GM18858 (cell line): ENCODE measurements at regions not wholly inside any gene's neighbourhood (a gene's known extent, or its start where the extent isn't known, plus 50 kb on each side); places are given as distances from the start of the nearest gene placed in this dataset.

Experiments
- ATAC-seq: cut with Tn5 transposase; IDR thresholded peaks from one replicate; pipeline ENCODE4 v1.9.1; 2021; ENCODE audit not compliant: unreplicated experiment

GRCh38 chr4:15226203-15226602 is 201.6 kb upstream of the C1QTNF7 start:
- ATAC-seq, result no peak

GRCh38 chr4:15231265-15232091 is 196.4 kb upstream of the C1QTNF7 start:
- peak; percentile 81 for ATAC-seq

DNA sequence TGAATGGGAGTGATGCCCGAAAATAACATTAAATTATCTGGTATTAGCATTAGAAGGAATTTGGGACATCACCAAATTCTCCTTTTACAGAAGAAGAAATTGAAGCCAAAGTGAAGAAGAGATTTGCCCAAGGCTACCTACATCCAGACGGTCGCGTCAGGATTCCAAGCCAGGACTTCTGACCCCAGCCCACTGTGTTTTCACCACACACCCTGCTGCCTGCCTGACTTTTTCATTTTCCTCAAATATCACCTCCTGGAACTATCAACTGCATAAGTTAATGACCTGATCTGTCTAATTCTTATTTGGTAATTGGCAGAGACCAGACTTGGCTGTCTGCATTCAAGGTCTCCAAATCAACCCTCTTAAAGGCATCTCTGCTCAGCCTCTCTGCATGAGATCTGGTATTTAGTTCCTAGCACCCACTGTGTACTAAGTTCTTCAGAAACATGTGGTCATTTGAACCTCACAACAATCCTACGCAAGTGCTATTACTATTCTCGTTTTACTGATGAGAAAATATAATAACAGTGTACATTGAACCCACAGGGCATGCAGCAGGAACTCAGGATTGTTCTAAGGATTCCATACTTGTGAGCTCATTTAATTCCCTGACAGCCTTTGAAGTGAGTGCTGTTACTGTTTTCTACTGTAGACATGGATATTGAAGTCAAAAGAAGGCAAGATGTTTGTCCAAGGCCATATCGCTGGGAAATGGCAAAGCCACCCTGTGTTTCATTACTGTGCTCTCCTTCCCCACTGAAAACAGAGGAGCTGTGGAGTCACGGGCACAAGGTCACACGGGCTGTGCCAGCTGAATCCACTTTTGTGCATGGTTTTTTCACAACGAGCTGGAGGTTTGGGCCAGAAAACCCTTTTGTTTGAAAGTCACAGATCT is 195.2 kb upstream of the C1QTNF7 start:
- ATAC-seq, result no peak

DNA sequence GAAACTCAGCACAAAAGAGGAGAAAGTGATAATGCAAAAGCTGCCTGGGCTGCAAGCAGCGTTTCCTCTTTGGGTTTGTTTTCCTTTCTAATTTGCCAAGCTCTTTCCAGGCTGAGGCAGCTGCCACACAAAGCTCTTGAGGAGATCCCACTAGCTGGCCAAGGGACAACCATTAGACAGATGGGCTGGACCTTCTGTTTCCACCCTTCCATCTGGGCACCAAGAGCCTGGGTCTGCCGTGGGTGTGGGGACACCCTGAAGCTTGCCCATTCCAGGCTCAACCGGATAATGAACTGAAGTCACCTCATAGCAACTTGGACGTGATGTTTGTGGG is 194.6 kb upstream of the C1QTNF7 start:
- no peak for ATAC-seq

- no peak for ATAC-seq
These were observed 194.2 kb upstream of the C1QTNF7 start for GRCh38 chr4:15233626-15234025.

GRCh38 chr4:15234116-15234855 is 193.5 kb upstream of the C1QTNF7 start:
- ATAC-seq, result no peak

GRCh38 chr4:15234856-15235126 is 193.0 kb upstream of the C1QTNF7 start:
- no peak for ATAC-seq

DNA sequence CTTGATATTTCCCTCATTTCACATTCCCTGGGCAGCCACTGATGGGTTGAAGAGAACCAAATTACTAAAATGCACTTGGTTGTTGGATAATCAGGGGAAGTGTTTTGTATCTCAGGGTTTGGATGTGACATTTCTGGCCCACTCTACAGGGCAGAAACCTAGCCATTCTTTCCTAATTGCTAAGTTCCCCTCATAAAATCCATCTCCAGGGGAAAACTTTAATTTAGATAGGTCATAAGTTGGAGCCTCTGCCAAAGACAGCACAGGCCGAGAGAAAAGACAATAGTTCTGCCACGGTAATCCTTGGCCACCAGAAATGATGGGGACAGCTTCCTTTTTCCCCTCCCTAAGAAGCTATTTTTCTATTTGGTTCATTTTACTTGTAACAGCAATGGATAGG is 192.7 kb upstream of the C1QTNF7 start:
- ATAC-seq, result no peak

DNA sequence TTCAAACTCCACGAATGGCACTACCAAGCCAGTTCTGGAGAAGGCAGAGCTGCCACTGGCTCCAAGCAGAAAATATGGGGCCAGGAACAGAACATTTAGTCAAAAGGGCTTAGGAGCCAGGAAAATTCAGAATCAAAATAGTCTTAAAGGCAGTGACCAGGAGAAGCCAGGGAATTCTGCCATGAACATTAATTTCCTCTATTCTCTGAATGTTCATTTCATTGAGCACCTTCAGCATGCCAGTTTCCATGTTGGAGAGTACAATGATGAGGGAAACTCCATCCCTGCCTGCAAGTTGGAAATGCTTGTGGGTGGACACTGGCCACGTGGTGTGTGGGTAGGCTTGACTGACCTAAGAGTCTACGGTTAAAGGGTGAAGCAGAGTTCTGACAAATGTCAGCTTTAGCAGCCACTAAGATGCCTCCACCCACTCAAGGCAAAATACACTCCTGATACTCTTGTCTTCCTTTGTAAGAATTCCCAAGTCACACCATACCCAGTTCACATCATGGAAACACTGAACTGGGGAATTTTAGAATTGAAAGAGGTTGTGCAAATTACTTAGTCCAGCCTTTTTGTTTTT is 190.1 kb upstream of the C1QTNF7 start:
- no peak for ATAC-seq

GRCh38 chr4:15238720-15239119 is 189.1 kb upstream of the C1QTNF7 start:
- ATAC-seq, result peak; percentile 63

DNA sequence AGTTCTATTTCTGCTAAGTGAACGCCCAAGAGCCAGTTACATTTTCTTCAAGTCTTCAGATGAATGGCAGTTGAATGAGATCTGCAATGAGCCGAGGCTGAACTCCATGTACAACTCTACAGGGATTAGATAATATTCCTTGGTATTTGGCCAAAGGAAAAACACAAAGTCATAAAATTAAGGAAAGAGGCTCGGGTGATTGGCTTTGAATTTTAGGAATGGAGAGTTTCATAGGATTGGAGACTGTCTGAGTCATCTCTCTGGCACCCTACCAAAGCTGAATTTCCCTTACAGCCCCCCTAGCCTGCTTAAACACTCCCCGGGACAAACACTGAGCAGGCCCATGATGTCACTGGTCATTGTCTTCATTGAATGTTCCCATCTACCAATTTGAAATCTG is 188.0 kb upstream of the C1QTNF7 start:
- ATAC-seq, result no peak

DNA sequence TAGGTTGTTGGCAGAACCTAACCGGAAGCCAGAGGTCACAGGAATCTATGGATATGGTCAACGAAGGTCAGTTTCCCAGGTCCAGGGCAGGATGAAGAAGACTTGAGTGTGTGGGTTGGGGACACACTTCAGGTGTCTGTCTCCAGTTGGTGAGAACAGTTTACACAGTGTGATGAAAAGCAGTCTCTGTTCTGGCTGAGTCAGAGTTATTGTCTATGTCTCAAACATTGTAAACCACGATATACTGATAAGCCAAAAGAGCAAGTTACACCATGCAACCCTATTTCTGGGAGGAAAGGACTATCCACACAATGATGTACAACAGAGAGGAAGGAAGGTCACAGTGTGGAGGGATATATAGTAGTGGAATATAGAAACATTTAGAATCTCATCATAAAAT is 187.1 kb upstream of the C1QTNF7 start:
- no peak for ATAC-seq

GRCh38 chr4:15242021-15242420 is 185.8 kb upstream of the C1QTNF7 start:
- ATAC-seq, result no peak

DNA sequence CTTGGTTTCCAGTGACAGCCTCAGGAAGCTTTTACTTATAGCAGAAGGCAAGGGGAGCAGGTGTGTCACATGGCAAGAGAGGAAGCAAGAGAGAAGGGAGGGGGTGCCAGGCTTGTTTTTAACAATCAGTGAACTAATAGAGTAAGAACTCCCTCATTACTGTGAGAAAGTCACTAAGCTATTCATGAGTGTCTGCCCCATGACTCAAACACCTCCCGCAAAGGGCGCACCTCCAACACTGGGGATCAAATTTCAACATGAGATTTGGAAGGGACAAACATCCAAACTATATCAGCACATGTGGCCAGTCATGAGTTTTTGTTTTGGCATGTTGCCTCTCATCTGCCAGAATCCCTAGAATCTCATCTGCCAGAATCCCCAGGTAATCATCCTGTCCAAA is 183.5 kb upstream of the C1QTNF7 start:
- ATAC-seq, result no peak

DNA sequence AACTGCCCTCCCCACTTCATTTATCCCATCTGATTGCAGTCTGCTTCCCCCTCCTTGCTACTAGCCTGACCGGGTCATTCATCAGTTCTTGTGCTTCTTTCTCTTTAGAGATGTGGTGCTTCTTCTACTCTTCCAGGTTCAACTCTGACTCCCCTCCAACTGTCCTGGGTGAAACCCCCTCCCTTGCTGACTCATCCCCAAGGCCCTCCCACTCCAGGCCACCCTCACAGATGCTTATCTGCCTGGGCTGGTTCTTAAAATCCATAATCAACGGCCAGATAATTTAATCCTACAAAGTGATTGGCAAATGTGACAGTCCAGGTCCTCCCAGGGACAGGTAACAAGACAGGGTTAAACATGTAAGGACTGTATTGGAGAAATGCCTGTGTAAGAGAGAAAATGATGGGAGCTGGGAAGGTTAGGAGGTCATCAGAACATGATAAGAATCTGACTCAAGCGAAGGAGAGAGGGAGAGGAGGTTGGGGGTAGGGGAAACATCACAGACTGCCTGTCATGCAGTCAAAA is 182.8 kb upstream of the C1QTNF7 start:
- no peak for ATAC-seq

DNA sequence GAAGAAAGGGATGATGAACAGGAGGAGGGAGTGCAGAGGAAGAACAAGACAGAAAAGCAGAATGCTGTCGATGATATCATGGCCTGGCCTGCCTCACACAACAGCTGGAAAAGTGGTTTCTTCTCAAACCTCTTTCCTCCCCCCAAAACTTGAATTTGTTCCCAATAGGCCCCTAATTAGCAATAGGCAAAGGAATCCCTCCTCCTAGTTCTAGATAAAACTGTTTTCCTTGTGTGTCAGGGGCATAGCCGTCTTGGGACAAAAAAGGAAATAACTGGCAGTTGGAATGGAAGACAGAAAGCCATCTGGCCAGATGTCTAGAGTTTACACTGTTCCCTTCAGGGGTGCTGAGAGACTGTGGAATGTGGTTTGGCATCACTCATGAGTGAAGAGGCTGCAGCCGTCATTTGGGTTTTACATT is 177.8 kb upstream of the C1QTNF7 start:
- no peak for ATAC-seq

- ATAC-seq, result peak; percentile 93
These were observed 174.5 kb upstream of the C1QTNF7 start for GRCh38 chr4:15253349-15253748.

GRCh38 chr4:15254236-15254880 is 173.5 kb upstream of the C1QTNF7 start:
- ATAC-seq, result no peak

- no peak for ATAC-seq
These were observed 172.3 kb upstream of the C1QTNF7 start for GRCh38 chr4:15255537-15255936.

DNA sequence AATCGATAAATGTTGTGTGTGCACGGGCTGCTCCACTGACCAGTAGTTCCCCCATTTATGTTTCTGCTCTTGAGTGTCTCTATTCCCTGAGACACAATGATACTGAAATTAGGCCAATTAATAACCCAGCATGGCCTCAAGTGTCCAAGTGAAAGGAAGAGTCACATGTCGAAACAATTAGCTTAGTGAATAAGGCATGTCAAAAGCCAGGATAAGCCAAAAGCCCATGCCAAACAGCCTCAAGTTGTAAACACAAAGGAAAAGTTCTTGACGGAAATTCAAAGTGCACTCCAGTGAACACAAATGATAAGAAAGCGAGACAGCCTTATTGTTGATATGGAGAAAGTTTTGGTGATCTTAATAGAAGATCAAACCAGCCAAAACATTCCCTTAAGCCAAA is 167.1 kb upstream of the C1QTNF7 start:
- ATAC-seq, result no peak

DNA sequence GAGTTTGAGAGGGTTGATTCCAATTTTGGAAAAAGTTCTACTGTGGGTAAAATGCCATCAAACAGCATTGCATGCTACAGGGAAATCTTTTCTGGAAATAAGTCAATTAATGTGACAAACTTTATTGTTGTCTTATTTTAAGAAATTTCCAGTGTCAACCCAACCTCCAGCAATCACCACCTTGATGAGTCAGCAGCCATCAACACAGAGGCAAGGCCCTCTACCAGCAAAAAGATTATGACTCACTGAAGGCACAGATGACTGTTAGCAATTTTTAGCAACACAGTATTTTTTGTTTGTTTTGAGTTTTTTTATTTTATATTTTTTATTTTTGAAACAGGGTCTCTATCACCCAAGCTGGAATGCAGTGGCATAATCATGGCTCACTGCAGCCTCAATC is 165.4 kb upstream of the C1QTNF7 start:
- no peak for ATAC-seq
